ENCODE measurements at regions not wholly inside any gene's neighbourhood (a gene's known extent, or its start where the extent isn't known, plus 50 kb on each side); places are given as distances from the start of the nearest gene placed in this dataset.

GRCh38 chr6:97654674-97655073, 371.7 kb upstream of the MMS22L start:
- Histone ChIP-seq H3K36me3 (ENCODE audit: low read depth) (no peaks in the 10 kb centered on the region), H3K4me1 (ENCODE audit: insufficient read depth) (no peaks in the 10 kb centered on the region), H4K20me1 (ENCODE audit: insufficient read depth) (no peaks in the 10 kb centered on the region), H3K27me3 (replicated peaks; ENCODE audit: insufficient read depth) (no peaks in the 10 kb centered on the region), H3K9me3 (ENCODE audit: low read depth) (no peaks in the 10 kb centered on the region), H3K27ac (no peak overlapping the region), H3K79me2 (ENCODE audit: insufficient read depth) (no peaks in the 10 kb centered on the region), H3K9ac (no peak overlapping the region), H3K9me2 (ENCODE audit: insufficient read depth) (no peaks in the 10 kb centered on the region), H2AFZ (no peak overlapping the region), H3K4me3 (no peak overlapping the region), H3F3A (ENCODE audit: insufficient read depth) (no peaks in the 10 kb centered on the region), H3K4me2 (ENCODE audit: unreplicated experiment) (no peak overlapping the region)
- WGBS, 2 experiments (ENCODE audit: low coverage in 1 of 2, low lambda C conversion rate in 2 of 2, missing lambda C conversion rate in 2 of 2), result 87 to 91% methylated on average over 3 of the region's 3 CpGs
- DNase-seq, result no peak
- in situ Hi-C loops (cut with MboI), result no loop called here
- no peak for TF ChIP-seq EZH2phosphoT487 (IDR thresholded peaks at IDR 0.05; ENCODE audit: insufficient read depth, low read depth)
- no peak for TF ChIP-seq EZH2 (IDR thresholded peaks at IDR 0.05; ENCODE audit: insufficient read depth, poor library complexity, severe bottlenecking)

GRCh38 chr6:97656236-97656635, 373.2 kb upstream of the MMS22L start:
- Histone ChIP-seq H2AFZ (no peak overlapping the region), H4K20me1 (ENCODE audit: insufficient read depth) (no peaks in the 10 kb centered on the region), H3F3A (ENCODE audit: insufficient read depth) (no peaks in the 10 kb centered on the region), H3K9me3 (ENCODE audit: low read depth) (no peaks in the 10 kb centered on the region), H3K36me3 (ENCODE audit: low read depth) (no peaks in the 10 kb centered on the region), H3K9ac (no peak overlapping the region), H3K4me2 (ENCODE audit: unreplicated experiment) (no peak overlapping the region), H3K4me1 (ENCODE audit: insufficient read depth) (no peaks in the 10 kb centered on the region), H3K27me3 (replicated peaks; ENCODE audit: insufficient read depth) (no peaks in the 10 kb centered on the region), H3K9me2 (ENCODE audit: insufficient read depth) (no peaks in the 10 kb centered on the region), H3K27ac (no peak overlapping the region), H3K79me2 (ENCODE audit: insufficient read depth) (no peaks in the 10 kb centered on the region), H3K4me3 (no peak overlapping the region)
- in situ Hi-C loops (cut with MboI), result no loop called here
- TF ChIP-seq EZH2 (IDR thresholded peaks at IDR 0.05; ENCODE audit: insufficient read depth, poor library complexity, severe bottlenecking) (no peak), EZH2phosphoT487 (IDR thresholded peaks at IDR 0.05; ENCODE audit: insufficient read depth, low read depth) (no peak)
- 4 to 5% methylated on average over 1 of the region's 1 CpG for WGBS, 2 experiments (ENCODE audit: low coverage in 1 of 2, low lambda C conversion rate in 2 of 2, missing lambda C conversion rate in 2 of 2)
- no peak for DNase-seq

- 52 to 54% methylated on average over 8 of the region's 8 CpGs for WGBS, 2 experiments (ENCODE audit: low coverage in 1 of 2, low lambda C conversion rate in 2 of 2, missing lambda C conversion rate in 2 of 2)
- in situ Hi-C loops (cut with MboI), result no loop called here
- no peaks in the 10 kb centered on the region for H4K20me1 ChIP-seq (ENCODE audit: insufficient read depth)
These were observed 373.8 kb upstream of the MMS22L start for GRCh38 chr6:97656706-97657350.

GRCh38 chr6:97658090-97658489, 375.1 kb upstream of the MMS22L start:
- Histone ChIP-seq H3K4me1 (ENCODE audit: insufficient read depth) (no peaks in the 10 kb centered on the region), H3K79me2 (ENCODE audit: insufficient read depth) (no peaks in the 10 kb centered on the region), H3K4me3 (no peak overlapping the region), H3K9me2 (ENCODE audit: insufficient read depth) (no peaks in the 10 kb centered on the region), H4K20me1 (ENCODE audit: insufficient read depth) (no peaks in the 10 kb centered on the region), H3K9ac (no peak overlapping the region), H3K36me3 (ENCODE audit: low read depth) (no peaks in the 10 kb centered on the region), H3K27ac (no peak overlapping the region), H3K4me2 (ENCODE audit: unreplicated experiment) (no peak overlapping the region), H2AFZ (no peak overlapping the region), H3K9me3 (ENCODE audit: low read depth) (no peaks in the 10 kb centered on the region), H3F3A (ENCODE audit: insufficient read depth) (no peaks in the 10 kb centered on the region), H3K27me3 (replicated peaks; ENCODE audit: insufficient read depth) (no peaks in the 10 kb centered on the region)
- no peak for TF ChIP-seq EZH2phosphoT487 (IDR thresholded peaks at IDR 0.05; ENCODE audit: insufficient read depth, low read depth)
- no peak for TF ChIP-seq EZH2 (IDR thresholded peaks at IDR 0.05; ENCODE audit: insufficient read depth, poor library complexity, severe bottlenecking)
- no peak for DNase-seq
- in situ Hi-C loops (cut with MboI), result no loop called here
- 26 to 35% methylated on average over 2 of the region's 2 CpGs for WGBS, 2 experiments (ENCODE audit: low coverage in 1 of 2, low lambda C conversion rate in 2 of 2, missing lambda C conversion rate in 2 of 2)

More at GRCh38 chr6:97656706-97657350, 373.8 kb upstream of the MMS22L start:
- no peak for DNase-seq
- Histone ChIP-seq H3F3A (ENCODE audit: insufficient read depth) (no peaks in the 10 kb centered on the region), H3K9me2 (ENCODE audit: insufficient read depth) (no peaks in the 10 kb centered on the region), H3K27ac (no peak overlapping the region), H3K27me3 (replicated peaks; ENCODE audit: insufficient read depth) (no peaks in the 10 kb centered on the region), H3K4me2 (ENCODE audit: unreplicated experiment) (no peak overlapping the region), H3K79me2 (ENCODE audit: insufficient read depth) (no peaks in the 10 kb centered on the region), H3K9ac (no peak overlapping the region), H2AFZ (no peak overlapping the region), H3K36me3 (ENCODE audit: low read depth) (no peaks in the 10 kb centered on the region), H3K9me3 (ENCODE audit: low read depth) (no peaks in the 10 kb centered on the region), H3K4me1 (ENCODE audit: insufficient read depth) (no peaks in the 10 kb centered on the region), H3K4me3 (no peak overlapping the region)
- TF ChIP-seq EZH2phosphoT487 (IDR thresholded peaks at IDR 0.05; ENCODE audit: insufficient read depth, low read depth) (no peak), EZH2 (IDR thresholded peaks at IDR 0.05; ENCODE audit: insufficient read depth, poor library complexity, severe bottlenecking) (no peak)

- Histone ChIP-seq H3K27me3 (replicated peaks; ENCODE audit: insufficient read depth) (no peaks in the 10 kb centered on the region), H3K36me3 (ENCODE audit: low read depth) (no peaks in the 10 kb centered on the region), H3F3A (ENCODE audit: insufficient read depth) (no peaks in the 10 kb centered on the region), H3K79me2 (ENCODE audit: insufficient read depth) (no peaks in the 10 kb centered on the region), H3K4me2 (ENCODE audit: unreplicated experiment) (no peak overlapping the region), H3K27ac (no peak overlapping the region), H3K4me3 (no peak overlapping the region), H3K9me3 (ENCODE audit: low read depth) (no peaks in the 10 kb centered on the region), H3K9me2 (ENCODE audit: insufficient read depth) (no peaks in the 10 kb centered on the region), H3K9ac (no peak overlapping the region), H2AFZ (no peak overlapping the region), H4K20me1 (ENCODE audit: insufficient read depth) (no peaks in the 10 kb centered on the region), H3K4me1 (ENCODE audit: insufficient read depth) (no peaks in the 10 kb centered on the region)
- DNase-seq, result no peak
- TF ChIP-seq EZH2phosphoT487 (IDR thresholded peaks at IDR 0.05; ENCODE audit: insufficient read depth, low read depth) (no peak), EZH2 (IDR thresholded peaks at IDR 0.05; ENCODE audit: insufficient read depth, poor library complexity, severe bottlenecking) (no peak)
- in situ Hi-C loops (cut with MboI), result no loop called here
These were observed 380.2 kb upstream of the MMS22L start for GRCh38 chr6:97663252-97663651.

All from GM23248 (cell line).